OCI-LY7 (cell line): ENCODE measurements at regions not wholly inside any gene's neighbourhood (a gene's known extent, or its start where the extent isn't known, plus 50 kb on each side); places are given as distances from the start of the nearest gene placed in this dataset.

Experiments
- CTCF ChIP-seq: fragments of 200-600 bp; sonication (generic); conservative IDR thresholded peaks from 2 replicates; pipeline ENCODE4 v1.5.1; 2014; ENCODE audit warnings: mild to moderate bottlenecking, antibody characterized with exemption, low read length, moderate library complexity, mixed read lengths
- EZH2phosphoT487 ChIP-seq: fragments of 200-600 bp; sonication (generic); IDR thresholded peaks from 2 replicates; pipeline ENCODE4 v1.6.1; 2018; ENCODE audit warnings: low read depth, borderline replicate concordance, mild to moderate bottlenecking, mixed run types, antibody characterized with exemption, low read length, moderate library complexity, mixed read lengths

- TF ChIP-seq CTCF: no peak
- TF ChIP-seq EZH2phosphoT487: no peak
Measured at GRCh38 chr6:68326762-68327161, 308.3 kb upstream of the ADGRB3 start.
